ENCODE measurements at regions not wholly inside any gene's neighbourhood (a gene's known extent, or its start where the extent isn't known, plus 50 kb on each side); places are given as distances from the start of the nearest gene placed in this dataset.

GRCh38 chr4:123853651-123854050, 457.1 kb downstream of the SPRY1 start:
- DNase-seq = no peak

GRCh38 chr4:123856689-123857545, 460.3 kb downstream of the SPRY1 start:
- peak; percentile 11 for DNase-seq

DNA sequence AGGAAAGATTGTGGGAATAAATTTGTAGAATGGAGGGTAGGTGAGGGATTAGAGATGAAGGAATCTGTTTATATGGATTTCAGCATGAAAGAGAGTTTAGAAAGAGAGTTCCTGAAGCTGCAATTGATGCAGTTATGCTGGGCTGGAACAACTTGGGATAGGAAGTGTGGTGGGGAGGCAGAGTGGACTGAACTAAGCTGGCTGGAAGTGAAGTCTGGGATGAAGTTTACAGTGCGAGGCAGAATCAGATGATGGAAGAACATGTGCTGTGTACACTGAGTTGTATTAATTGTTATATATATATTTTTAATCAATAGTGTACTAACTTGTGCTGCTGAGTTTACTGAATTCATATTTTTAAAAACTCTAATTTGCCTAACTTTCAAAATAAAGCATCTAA, 461.9 kb downstream of the SPRY1 start:
- DNase-seq = no peak

- DNase-seq = no peak
These were observed 466.2 kb downstream of the SPRY1 start for GRCh38 chr4:123862812-123863211.

DNA sequence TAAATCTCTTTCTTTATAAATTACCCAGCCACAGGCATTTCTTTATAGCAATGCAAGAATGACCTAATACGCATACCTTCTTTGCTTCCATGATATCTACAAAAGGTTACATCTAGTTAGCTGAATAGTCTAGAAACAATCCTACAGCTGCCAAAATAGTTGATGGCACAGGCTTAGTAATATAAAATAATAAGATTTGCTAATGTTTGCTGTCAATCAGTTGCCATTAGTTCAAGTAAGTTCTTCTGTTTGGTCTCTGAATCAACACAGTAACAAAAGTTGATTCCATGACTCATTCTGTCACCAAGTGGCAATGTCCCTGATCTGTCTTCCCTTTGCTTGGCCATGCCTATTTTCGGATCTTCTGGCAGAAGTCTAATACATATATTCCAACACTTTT, 470.2 kb downstream of the SPRY1 start:
- no peak for DNase-seq

- no peak for DNase-seq
These were observed 471.5 kb downstream of the SPRY1 start for GRCh38 chr4:123867910-123868587.

DNA sequence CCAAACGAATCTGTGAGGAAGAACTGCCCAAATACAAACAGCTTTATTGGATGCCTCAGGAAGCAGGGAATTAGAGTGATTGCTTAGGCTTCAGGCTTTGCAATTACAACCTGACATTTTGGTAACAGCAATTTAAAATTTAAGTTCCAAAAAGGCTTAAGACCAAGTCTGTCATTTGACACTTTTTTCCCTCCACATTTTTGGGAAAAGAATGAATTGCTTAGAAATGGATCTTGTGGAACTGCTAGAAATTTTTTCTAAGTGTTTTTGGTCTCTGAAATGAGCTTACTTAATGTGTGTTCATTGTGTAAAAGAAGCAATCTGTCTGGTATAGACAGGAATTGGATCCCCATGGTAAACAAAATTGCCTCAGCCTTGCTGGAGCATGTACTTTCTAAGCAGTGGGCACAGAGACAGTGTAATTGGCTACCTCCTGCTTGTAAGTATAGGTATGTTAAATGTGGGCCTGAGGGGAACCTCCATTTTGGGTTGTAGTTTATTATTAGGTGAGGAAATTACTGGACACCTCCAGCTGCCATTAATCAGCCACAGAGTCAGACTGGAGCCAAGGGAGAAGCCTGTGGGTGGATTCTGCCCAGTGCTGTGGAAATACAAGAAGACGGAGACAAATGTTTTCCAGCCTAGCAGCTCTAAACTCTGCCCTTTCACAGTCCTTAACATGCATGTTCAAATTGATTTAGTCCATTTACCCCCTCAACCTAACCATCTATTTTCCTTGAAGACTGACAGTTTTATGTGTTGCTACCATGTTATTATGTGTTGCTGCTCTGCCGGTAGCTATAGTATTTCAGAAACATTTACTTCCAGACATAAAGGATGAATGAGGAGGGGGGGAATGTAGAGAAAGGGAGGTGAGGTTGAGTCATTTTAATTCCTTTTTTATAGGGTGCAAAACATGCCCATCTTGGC, 473.0 kb downstream of the SPRY1 start:
- DNase-seq = no peak

- no peak for DNase-seq
These were observed 473.8 kb downstream of the SPRY1 start for GRCh38 chr4:123870216-123870876.

DNA sequence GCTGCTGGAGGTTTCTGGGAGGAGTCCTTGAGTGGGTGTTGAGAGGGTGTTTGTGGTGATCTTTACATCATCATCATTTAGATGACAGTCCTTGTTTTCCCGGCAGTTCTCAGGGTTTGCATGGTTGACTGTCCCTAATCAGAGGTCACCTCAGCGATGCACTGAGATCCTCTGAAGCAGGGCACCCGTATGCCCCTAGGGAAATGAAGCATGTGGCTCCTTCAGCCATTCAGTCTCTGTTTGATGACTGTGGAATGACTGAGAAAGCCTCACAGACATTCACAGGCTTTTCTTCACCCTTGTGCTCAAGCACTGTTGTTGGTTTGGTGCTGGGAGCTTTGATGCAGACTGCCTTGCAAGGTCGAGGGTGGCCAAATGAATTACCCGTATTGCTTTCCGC, 474.7 kb downstream of the SPRY1 start:
- no peak for DNase-seq

DNA sequence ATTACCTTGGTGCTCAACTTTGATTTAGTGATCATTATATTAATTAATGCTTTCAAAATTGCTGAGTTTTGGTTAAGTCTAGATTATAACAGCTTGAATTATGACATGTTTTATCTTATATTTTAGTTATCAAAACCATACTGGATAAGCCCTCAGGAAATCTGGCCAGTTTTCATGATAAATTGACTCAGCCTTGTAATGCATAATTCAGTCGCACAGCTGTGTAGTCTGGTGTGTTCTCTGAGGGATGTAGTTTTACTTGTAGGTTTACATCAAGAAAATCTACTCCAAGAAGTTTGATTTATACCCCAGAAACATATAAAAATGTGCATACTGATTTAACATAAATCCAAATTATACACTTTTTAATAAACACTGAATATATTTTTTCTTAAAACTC, 477.5 kb downstream of the SPRY1 start:
- DNase-seq = no peak

GRCh38 chr4:123876143-123876542, 479.5 kb downstream of the SPRY1 start:
- DNase-seq = no peak

GRCh38 chr4:123876671-123877101, 480.1 kb downstream of the SPRY1 start:
- no peak for DNase-seq

GRCh38 chr4:123877551-123877950, 481.0 kb downstream of the SPRY1 start:
- no peak for DNase-seq

DNA sequence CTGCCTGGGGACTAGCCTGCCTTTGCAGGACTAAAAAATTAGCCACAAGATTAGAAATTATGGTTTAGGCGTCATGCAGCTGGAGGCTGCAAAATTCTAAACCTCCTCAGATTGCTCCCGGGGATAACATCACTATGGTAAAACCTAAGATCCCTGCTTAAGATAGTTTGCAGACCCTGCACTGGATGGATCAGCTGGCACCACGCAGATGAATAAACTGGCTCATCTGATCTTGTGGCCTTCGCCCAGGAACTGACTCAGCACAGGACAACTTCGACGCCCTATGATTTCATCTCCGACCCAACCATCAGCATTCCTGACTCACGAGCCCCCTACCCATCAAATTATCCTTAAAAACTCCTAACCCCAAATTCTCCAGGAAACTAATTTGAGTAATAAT, 482.4 kb downstream of the SPRY1 start:
- no peak for DNase-seq

DNA sequence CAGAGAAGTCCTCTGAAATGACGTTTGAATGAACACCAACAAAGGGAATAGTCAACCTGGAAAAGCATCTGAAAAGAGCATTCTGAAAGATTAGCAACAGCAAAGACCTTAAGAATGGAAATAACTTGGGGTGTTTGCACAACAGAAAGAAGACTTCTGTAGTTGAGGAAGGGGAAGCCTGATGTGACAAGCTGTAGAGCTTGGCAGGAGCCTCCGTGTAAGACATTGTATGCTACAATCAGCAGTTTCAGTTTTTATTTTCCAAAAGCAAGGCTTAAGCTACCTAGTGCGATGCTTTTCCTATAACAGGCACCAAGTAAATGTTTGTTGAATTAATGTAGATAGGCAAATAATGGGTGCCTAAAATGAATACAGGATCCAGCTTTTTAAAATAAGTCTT, 484.0 kb downstream of the SPRY1 start:
- DNase-seq = no peak

- no peak for DNase-seq
These were observed 488.3 kb downstream of the SPRY1 start for GRCh38 chr4:123884922-123885321.

DNA sequence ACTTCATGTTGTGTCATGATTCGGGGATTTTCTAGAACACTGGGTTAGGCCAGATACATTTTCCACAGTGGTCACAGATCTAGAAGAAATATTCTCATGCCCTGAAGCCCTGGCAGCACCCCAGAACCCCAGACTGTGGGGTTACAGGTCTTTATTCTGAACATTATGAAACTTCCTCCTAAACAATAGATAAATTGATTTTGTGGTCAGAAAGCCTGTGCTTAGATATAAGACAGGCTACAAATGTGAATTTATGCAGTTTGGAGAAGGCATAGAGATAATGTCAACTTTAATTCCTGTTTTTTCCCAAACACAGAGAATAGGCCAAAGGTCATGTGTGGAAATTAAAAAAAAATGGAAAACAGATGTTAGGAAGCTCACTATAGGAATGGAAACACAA, 492.9 kb downstream of the SPRY1 start:
- no peak for DNase-seq

GRCh38 chr4:123890889-123891288, 494.3 kb downstream of the SPRY1 start:
- DNase-seq = no peak

- no peak for DNase-seq
These were observed 495.3 kb downstream of the SPRY1 start for GRCh38 chr4:123891881-123892280.

- DNase-seq = no peak
These were observed 495.9 kb downstream of the SPRY1 start for GRCh38 chr4:123892368-123892976.

DNA sequence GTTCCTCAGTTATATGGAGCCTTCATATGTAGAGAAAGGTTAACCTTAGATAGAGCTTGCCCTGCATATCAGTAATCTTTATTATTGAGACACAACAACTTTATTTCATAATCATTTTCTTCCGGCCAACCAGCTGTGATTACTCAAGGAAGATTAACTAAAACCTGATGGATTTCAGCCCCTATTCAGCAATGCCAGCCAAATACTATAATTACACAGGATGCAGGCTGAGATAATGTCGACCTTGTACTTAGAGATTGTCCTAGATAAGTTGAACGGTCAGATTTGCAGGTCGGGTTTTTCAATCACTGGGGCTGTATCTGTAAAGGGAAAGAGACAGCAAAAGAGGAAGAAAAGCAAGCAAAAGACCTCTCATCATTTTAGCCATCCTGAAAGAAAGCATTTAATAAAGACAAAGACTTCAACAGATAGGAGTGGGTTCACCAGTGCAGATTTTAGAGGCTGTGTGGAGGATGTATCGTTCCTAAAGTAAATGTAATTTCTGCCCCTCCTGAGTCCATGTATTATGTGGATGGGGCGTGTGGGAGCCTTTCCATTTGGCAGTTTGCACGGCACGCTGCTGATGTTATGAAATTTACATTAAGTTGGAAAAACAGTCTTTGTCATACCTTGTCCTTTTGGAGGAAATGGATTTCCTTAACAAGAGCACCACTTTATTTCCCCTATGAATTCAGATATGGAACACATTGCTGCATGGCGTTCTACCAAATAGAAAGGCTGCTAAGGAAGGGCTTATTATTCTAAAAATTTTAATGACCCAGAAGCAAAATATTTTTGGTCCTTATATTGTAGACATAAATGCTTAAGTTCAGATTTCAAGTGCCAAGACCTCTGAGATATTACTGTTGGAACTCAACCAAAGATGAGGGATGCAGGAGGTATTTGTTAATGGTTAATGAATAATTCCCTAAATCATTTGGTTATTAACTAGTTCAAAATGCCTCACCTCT, 496.7 kb downstream of the SPRY1 start:
- no peak for DNase-seq

All from NCI-H510A treated with DMSO at 0.1 percent for 48 hours (cell line).